IPS DF 4.7 (cell line): ENCODE measurements at regions not wholly inside any gene's neighbourhood (a gene's known extent, or its start where the extent isn't known, plus 50 kb on each side); places are given as distances from the start of the nearest gene placed in this dataset.
"Not testable (repeated sequence)": the region's sequence is repeated elsewhere in the genome, so short reads cannot be mapped to it uniquely, and the experiment has no call there.

Experiments
- DNase-seq: peaks from one replicate; pipeline ENCODE4 v3.0.0-alpha.2; 2013; ENCODE audit warnings: low spot score; ENCODE audit errors: extremely low read depth

DNA sequence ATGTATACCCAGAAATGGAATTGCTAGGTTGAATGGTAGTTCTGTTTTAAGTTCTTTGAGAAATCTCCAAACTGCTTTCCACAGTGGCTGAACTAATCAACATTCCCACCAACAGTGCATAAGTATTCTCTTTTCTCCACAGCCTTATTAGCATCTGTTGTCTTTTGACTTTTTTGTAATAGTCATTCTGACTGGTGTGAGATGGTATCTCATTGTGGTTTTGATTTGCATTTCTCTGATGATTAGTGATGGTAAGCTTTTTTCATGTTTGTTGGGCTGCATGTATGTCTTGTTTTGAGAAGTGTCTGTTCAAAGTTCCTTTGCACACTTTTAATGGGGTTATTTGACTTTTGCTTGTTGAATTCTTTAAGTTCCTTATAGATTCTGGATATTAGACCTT is 52.4 kb upstream of the EHHADH start:
- not testable (repeated sequence) for DNase-seq

DNA sequence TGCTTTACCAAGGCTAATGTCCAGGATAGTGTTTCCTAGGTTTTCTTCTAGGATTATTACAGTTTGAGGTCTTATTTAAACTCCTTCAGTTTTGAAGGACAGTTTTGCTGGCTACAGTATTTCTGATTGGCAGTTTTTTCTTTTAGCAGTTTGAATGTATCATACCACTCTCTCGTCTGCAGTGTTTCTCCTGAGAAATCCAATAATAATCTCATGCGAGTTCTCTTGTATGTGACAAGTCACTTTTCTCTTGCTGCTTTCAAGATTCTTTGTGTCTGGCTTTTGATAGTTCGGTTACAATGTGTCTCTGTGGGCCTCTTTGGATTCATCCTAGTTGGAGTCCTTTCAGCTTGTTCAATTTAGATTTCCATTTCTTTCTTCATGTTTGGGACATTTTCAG is 53.0 kb upstream of the EHHADH start:
- DNase-seq, result no peak

- DNase-seq, result peak; percentile 89
These were observed 54.4 kb upstream of the EHHADH start for GRCh38 chr3:185308126-185308754.

DNA sequence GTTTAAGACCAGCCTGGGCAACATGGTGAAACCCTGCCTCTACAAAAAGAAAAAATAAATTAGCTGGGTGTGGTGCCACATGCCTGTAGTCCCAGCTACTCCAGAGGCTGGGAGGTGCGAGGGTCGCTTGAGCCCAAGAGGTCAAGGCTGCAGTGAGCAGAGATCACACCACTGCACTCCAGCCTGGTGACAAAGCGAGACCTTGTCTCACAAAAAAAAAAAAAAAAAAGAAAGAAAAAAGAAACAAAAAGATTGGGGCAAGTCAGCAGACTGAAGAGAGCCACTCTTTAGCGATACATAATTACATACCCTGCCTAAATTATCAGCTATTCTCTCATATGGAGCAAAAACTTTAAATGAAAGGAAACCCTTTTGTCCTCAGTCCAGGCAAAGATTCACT is 53.6 kb upstream of the MAP3K13 start:
- DNase-seq, result no peak

DNA sequence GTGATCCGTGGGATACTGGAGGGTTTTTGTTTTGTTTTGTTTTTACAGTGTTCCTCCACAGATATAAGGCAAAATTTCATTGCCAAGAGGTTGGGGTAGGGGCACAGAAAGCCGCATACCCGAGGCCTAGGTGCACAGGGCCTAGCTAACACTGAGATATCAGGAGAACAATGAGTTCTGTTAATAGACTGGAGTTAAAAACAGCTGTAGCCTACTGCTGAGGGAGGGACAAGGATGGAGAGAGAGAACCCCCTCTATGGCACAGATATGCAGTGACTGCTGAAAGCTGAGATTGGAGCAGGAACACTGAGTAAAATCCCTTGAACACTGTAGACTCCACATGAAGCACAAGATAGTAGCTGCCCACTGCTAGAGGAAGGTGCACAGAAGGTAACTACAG is 53.1 kb upstream of the MAP3K13 start:
- no peak for DNase-seq

DNA sequence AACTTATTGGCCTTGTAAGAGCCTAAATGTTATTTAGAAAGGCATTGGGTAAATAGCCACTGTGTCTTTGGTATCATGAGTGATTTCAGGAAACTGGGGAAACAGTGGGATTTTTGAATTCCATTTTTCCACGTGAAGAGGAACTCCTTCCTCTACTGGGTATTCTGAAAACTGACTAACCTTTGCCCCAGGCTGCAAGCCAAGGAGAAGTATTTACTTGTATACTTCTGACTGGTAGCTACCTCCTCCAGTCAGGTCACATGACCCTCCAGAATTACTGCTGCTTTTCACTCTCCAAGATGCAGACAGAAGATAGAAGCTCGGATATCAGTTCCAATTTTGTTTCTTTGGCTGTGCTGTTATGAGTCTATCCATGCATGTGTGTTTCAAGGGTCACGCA is 50.9 kb upstream of the MAP3K13 start:
- no peak for DNase-seq
